HL-60 (cell line): ENCODE measurements at regions not wholly inside any gene's neighbourhood (a gene's known extent, or its start where the extent isn't known, plus 50 kb on each side); places are given as distances from the start of the nearest gene placed in this dataset.

Experiments used
- DNase-seq, 2 experiments: peaks; one replicate each; pipeline ENCODE4 v3.0.0-alpha.2; 2010 to 2020; ENCODE audit warnings: low read depth in 1 of 2, low spot score in 1 of 2
- H3K27ac ChIP-seq: fragments of 250-450 bp; sonication (Bioruptor Pico); replicated peaks from 2 replicates; pipeline ENCODE4 v1.5.1; 2020; ENCODE audit warnings: mild to moderate bottlenecking, moderate library complexity
- H3K27me3 ChIP-seq: fragments of 250-450 bp; sonication (Bioruptor Pico); 2 replicates; pipeline ENCODE4 v1.5.1; 2021; ENCODE audit warnings: mild to moderate bottlenecking, moderate library complexity; ENCODE audit not compliant: insufficient read depth, poor library complexity, severe bottlenecking
- H3K4me3 ChIP-seq: replicated peaks from 2 replicates; pipeline ENCODE4 v1.5.1; 2011; ENCODE audit warnings: mild to moderate bottlenecking, control low read depth, low read length; ENCODE audit not compliant: insufficient read depth
- GABPA ChIP-seq: IDR thresholded peaks from 2 replicates; pipeline ENCODE4 v1.6.1; 2012; ENCODE audit warnings: low read depth
- POLR2AphosphoS5 ChIP-seq: IDR thresholded peaks from 2 replicates; pipeline ENCODE4 v1.6.1; 2012; ENCODE audit warnings: low read depth
- REST ChIP-seq: IDR thresholded peaks from 2 replicates; pipeline ENCODE4 v1.6.1; 2012; ENCODE audit warnings: low read depth; ENCODE audit not compliant: insufficient replicate concordance
- SPI1 ChIP-seq: IDR thresholded peaks from 2 replicates; pipeline ENCODE4 v1.6.1; 2012; ENCODE audit warnings: low read depth, mild to moderate bottlenecking, borderline replicate concordance
- TF ChIP-seq, protein P1 (sequence below): IDR thresholded peaks from one replicate; pipeline ENCODE4 v1.5.1; 2011; ENCODE audit warnings: low read length, control low read depth, inconsistent platforms; ENCODE audit not compliant: insufficient read depth

DNA sequence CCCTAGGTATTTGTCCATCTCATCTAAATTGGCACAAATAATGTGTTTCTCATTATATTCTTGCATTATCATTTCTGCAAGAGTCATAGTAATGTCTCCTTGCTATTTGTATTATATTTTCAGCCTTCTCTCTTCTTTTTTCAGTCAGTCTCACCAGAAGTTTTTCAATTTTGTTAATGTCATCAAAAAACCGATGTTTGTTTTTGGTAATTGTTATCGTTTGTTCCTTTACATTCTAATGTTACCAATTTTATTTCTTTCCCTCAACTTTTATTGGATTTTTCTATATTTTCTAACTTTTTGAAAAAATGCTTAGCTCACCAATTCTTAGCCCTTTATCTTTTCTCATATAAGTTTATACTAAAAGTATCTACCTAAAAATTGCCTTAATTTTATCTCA, 82.2 kb upstream of the NRSN1 start:
- H3K27me3 ChIP-seq, result no peaks in the 10 kb centered on the region
- no peak for TF ChIP-seq SPI1
- no peak for TF ChIP-seq POLR2AphosphoS5
- TF ChIP-seq, protein P1, sequence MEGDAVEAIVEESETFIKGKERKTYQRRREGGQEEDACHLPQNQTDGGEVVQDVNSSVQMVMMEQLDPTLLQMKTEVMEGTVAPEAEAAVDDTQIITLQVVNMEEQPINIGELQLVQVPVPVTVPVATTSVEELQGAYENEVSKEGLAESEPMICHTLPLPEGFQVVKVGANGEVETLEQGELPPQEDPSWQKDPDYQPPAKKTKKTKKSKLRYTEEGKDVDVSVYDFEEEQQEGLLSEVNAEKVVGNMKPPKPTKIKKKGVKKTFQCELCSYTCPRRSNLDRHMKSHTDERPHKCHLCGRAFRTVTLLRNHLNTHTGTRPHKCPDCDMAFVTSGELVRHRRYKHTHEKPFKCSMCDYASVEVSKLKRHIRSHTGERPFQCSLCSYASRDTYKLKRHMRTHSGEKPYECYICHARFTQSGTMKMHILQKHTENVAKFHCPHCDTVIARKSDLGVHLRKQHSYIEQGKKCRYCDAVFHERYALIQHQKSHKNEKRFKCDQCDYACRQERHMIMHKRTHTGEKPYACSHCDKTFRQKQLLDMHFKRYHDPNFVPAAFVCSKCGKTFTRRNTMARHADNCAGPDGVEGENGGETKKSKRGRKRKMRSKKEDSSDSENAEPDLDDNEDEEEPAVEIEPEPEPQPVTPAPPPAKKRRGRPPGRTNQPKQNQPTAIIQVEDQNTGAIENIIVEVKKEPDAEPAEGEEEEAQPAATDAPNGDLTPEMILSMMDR, result no peak
- TF ChIP-seq GABPA, result no peak
- TF ChIP-seq REST, result no peak
- no peak overlapping the region for H3K27ac ChIP-seq
- no peak for DNase-seq
- no peak overlapping the region for H3K4me3 ChIP-seq

DNA sequence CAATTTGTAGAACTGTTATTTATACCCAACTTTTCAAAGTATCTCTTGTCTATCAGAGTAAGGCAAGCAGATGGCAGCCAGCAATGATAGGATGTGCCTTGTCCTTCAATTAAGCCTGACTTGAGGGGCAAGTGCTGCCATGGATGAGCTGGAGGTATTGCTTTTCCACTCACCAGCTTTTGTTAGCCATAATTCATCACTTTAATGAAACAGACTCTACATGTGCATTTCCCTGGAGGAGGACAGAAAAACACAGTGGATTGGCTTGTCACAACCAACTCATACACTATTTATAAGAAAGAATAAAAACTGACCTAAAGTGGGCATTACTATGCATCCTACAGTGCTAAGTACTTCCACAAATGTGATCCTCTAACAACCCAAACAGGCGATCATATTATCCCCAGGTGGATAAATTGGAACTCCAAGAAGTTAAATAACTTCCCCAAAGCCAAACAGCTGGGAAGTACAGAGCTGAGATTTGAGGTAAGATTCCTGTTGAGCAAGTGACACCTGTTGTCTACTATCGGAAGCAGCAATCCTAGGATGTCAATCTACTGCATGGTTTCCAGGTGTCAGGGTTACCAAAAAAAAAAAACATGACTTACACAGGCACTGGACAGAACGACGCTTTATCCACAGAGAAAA, 73.9 kb upstream of the NRSN1 start:
- Histone ChIP-seq H3K27me3 (no peaks in the 10 kb centered on the region), H3K27ac (no peak overlapping the region), H3K4me3 (no peak overlapping the region)
- TF ChIP-seq POLR2AphosphoS5 (no peak), REST (no peak), SPI1 (no peak), GABPA (no peak)
- TF ChIP-seq, protein P1, result no peak
- DNase-seq, result no peak

- no peak overlapping the region for H3K27ac ChIP-seq
- TF ChIP-seq GABPA (no peak), POLR2AphosphoS5 (no peak), SPI1 (no peak), REST (no peak)
- TF ChIP-seq, protein P1, result no peak
- DNase-seq, result no peak
Measured at GRCh38 chr6:24052590-24052961, 73.4 kb upstream of the NRSN1 start.

More at GRCh38 chr6:24052590-24052961, 73.4 kb upstream of the NRSN1 start:
- Histone ChIP-seq H3K4me3 (no peak overlapping the region), H3K27me3 (no peaks in the 10 kb centered on the region)
